Stimulated activated CD8-positive, alpha-beta memory T cell treated with anti-CD3 and anti-CD28 coated beads, Interleukin-4, amount 100 ng/mL, for 4 hours (primary cell): ENCODE measurements at regions not wholly inside any gene's neighbourhood (a gene's known extent, or its start where the extent isn't known, plus 50 kb on each side); places are given as distances from the start of the nearest gene placed in this dataset.
"Not testable (repeated sequence)": the region's sequence is repeated elsewhere in the genome, so short reads cannot be mapped to it uniquely, and the experiment has no call there.

Experiments
- DNase-seq, 2 donors: peaks; one replicate each; pipeline ENCODE4 v3.0.0-alpha.2; 2020; ENCODE audit warnings: low read depth in 2 of 2, low spot score in 1 of 2

GRCh38 chr1:194478731-194479130 is 1292.3 kb upstream of the B3GALT2 start:
- no peak for DNase-seq

GRCh38 chr1:194477908-194478307 is 1291.5 kb upstream of the B3GALT2 start:
- DNase-seq: no peak

GRCh38 chr1:194476872-194477271 is 1290.5 kb upstream of the B3GALT2 start:
- DNase-seq: no peak

GRCh38 chr1:194476351-194476750 is 1289.9 kb upstream of the B3GALT2 start:
- DNase-seq: no peak

- DNase-seq: no peak
These were observed 1288.3 kb upstream of the B3GALT2 start for GRCh38 chr1:194474701-194475100.

- no peak for DNase-seq
These were observed 1287.4 kb upstream of the B3GALT2 start for GRCh38 chr1:194473766-194474165.

- no peak for DNase-seq
These were observed 1282.9 kb upstream of the B3GALT2 start for GRCh38 chr1:194469282-194469681.

GRCh38 chr1:194466706-194467105 is 1280.3 kb upstream of the B3GALT2 start:
- no peak for DNase-seq

GRCh38 chr1:194447636-194448035 is 1261.2 kb upstream of the B3GALT2 start:
- DNase-seq: no peak

GRCh38 chr1:194445244-194445643 is 1258.8 kb upstream of the B3GALT2 start:
- no peak for DNase-seq

GRCh38 chr1:194442901-194443575 is 1256.6 kb upstream of the B3GALT2 start:
- no peak for DNase-seq

GRCh38 chr1:194437135-194437534 is 1250.7 kb upstream of the B3GALT2 start:
- no peak for DNase-seq

GRCh38 chr1:194431121-194431520 is 1244.7 kb upstream of the B3GALT2 start:
- DNase-seq: no peak

- no peak for DNase-seq
These were observed 1234.3 kb upstream of the B3GALT2 start for GRCh38 chr1:194420706-194421105.

- no peak for DNase-seq
These were observed 1233.3 kb upstream of the B3GALT2 start for GRCh38 chr1:194419721-194420120.

- no peak for DNase-seq
These were observed 1224.3 kb upstream of the B3GALT2 start for GRCh38 chr1:194410756-194411155.

- not testable (repeated sequence) for DNase-seq
These were observed 1220.8 kb upstream of the B3GALT2 start for GRCh38 chr1:194407238-194407637.

- no peak for DNase-seq
These were observed 1208.3 kb upstream of the B3GALT2 start for GRCh38 chr1:194394676-194395075.

GRCh38 chr1:194387531-194387930 is 1201.1 kb upstream of the B3GALT2 start:
- no peak for DNase-seq

- DNase-seq: no peak
These were observed 1192.1 kb upstream of the B3GALT2 start for GRCh38 chr1:194378517-194378916.

- DNase-seq: no peak
These were observed 1188.2 kb upstream of the B3GALT2 start for GRCh38 chr1:194374649-194375048.

- no peak for DNase-seq
These were observed 1185.9 kb upstream of the B3GALT2 start for GRCh38 chr1:194372266-194372665.

- no peak for DNase-seq
These were observed 1183.2 kb upstream of the B3GALT2 start for GRCh38 chr1:194369622-194370021.
